ENCODE measurements at regions not wholly inside any gene's neighbourhood (a gene's known extent, or its start where the extent isn't known, plus 50 kb on each side); places are given as distances from the start of the nearest gene placed in this dataset.

- no peak for DNase-seq
- H3K14ac ChIP-seq (ENCODE audit: insufficient read depth, low read length): no peak overlapping the region
- H3K27me3 Mint-ChIP-seq (ENCODE audit: low read depth): no peaks in the 10 kb centered on the region
Measured at GRCh38 chr6:23977706-23978105, 148.3 kb upstream of the NRSN1 start.

More at GRCh38 chr6:23977706-23978105, 148.3 kb upstream of the NRSN1 start:
- H2BK15ac ChIP-seq (ENCODE audit: low read depth, low read length): no peak overlapping the region
- H3K79me2 ChIP-seq (ENCODE audit: insufficient read depth, low read length): no peaks in the 10 kb centered on the region
- TF ChIP-seq CTCF (conservative IDR thresholded peaks at IDR 0.05): no peak
- Mint-ChIP-seq H3K4me3 (no peak overlapping the region), H3K36me3 (ENCODE audit: insufficient read depth in 1 of 3, low read depth in 3 of 3) (no peaks in the 10 kb centered on the region), H3K4me1 (peaks cover 0 to 4% of the 10 kb centered on the region in 2 experiments; a peak in 1 of 4 replicates), H3K9me3 (no peaks in the 10 kb centered on the region; a peak in 2 of 5 replicates), H3K27ac (no peak overlapping the region)
- H3K79me1 ChIP-seq (ENCODE audit: insufficient read depth, low read depth, low read length, poor library complexity, severe bottlenecking): no peaks in the 10 kb centered on the region
- H3K23ac ChIP-seq (ENCODE audit: insufficient read length, low read depth, low read length): no peak overlapping the region
- no peak overlapping the region for H3K4ac ChIP-seq (ENCODE audit: low read depth, low read length)
- H3K9ac ChIP-seq (ENCODE audit: extremely low read depth, insufficient read length, low read length): no peak overlapping the region
- H3K56ac ChIP-seq (ENCODE audit: insufficient read length, low read depth, low read length): no peak overlapping the region
- no peak overlapping the region for H4K5ac ChIP-seq (ENCODE audit: insufficient read length, low read depth, low read length)
- no peak overlapping the region for H2AK5ac ChIP-seq (ENCODE audit: insufficient read length, low read length)
- H4K91ac ChIP-seq (ENCODE audit: insufficient read length, low read depth, low read length): no peak overlapping the region
- H2AFZ ChIP-seq (ENCODE audit: low read length): no peak overlapping the region
- no peak overlapping the region for H2BK12ac ChIP-seq (ENCODE audit: insufficient read length, low read depth, low read length)
- no peaks in the 10 kb centered on the region for H4K20me1 ChIP-seq (ENCODE audit: control insufficient read depth, insufficient read depth, insufficient read length)
- no peak overlapping the region for H3K27ac ChIP-seq (ENCODE audit: insufficient read length, low read depth, low read length)
- H3T11ph ChIP-seq (ENCODE audit: low read length): no peak overlapping the region
- WGBS (ENCODE audit: extremely low coverage, insufficient read length, low lambda C conversion rate): no CpG with 5 or more reads among the region's 1 CpG
- no peak overlapping the region for H4K8ac ChIP-seq (replicated peaks; ENCODE audit: insufficient read length, low read depth, low read length)
- H3K27me3 ChIP-seq (ENCODE audit: insufficient read depth, low read length): no peaks in the 10 kb centered on the region
- no peak overlapping the region for H2BK20ac ChIP-seq (ENCODE audit: low read depth, low read length, poor library complexity, severe bottlenecking)
- no peak overlapping the region for H2BK5ac ChIP-seq (ENCODE audit: insufficient read length, low read length)
- no peaks in the 10 kb centered on the region for H3K4me1 ChIP-seq (ENCODE audit: insufficient read depth, low read length)
- H3K9me3 ChIP-seq (ENCODE audit: control insufficient read depth, low read depth, low read length): no peaks in the 10 kb centered on the region
- H2BK120ac ChIP-seq (ENCODE audit: low read depth, low read length, poor library complexity, severe bottlenecking): no peak overlapping the region
- no peak overlapping the region for H3K18ac ChIP-seq (ENCODE audit: insufficient read length, low read depth, low read length)
- no peaks in the 10 kb centered on the region for H3K23me2 ChIP-seq (ENCODE audit: insufficient read length, low read depth, low read length, poor library complexity, severe bottlenecking)
- no peak overlapping the region for H3K4me2 ChIP-seq (ENCODE audit: insufficient read depth, insufficient read length, low read length)
